Neuronal stem cell (in vitro differentiated cells): ENCODE measurements at regions not wholly inside any gene's neighbourhood (a gene's known extent, or its start where the extent isn't known, plus 50 kb on each side); places are given as distances from the start of the nearest gene placed in this dataset.

Source experiments
- DNase-seq: peaks from one replicate; pipeline ENCODE4 v3.0.0-alpha.2; 2013; ENCODE audit warnings: low spot score
- H2AFZ ChIP-seq: one replicate; pipeline ENCODE4 v1.6.1; 2013; ENCODE audit warnings: mild to moderate bottlenecking, low read length, inconsistent platforms
- H2AK5ac ChIP-seq: 2 replicates; pipeline ENCODE4 v1.6.1; 2013; ENCODE audit warnings: low read depth, mild to moderate bottlenecking, inconsistent platforms, low read length, moderate library complexity, mixed read lengths
- H2BK120ac ChIP-seq: 2 replicates; pipeline ENCODE4 v1.6.1; 2013; ENCODE audit warnings: low read depth, mild to moderate bottlenecking, inconsistent platforms, low read length, moderate library complexity, mixed read lengths
- H2BK12ac ChIP-seq: one replicate; pipeline ENCODE4 v1.6.1; 2013; ENCODE audit warnings: low read length, inconsistent platforms
- H2BK15ac ChIP-seq: 2 replicates; pipeline ENCODE4 v1.6.1; 2013; ENCODE audit warnings: mild to moderate bottlenecking, low read length, inconsistent platforms, mixed read lengths
- H2BK5ac ChIP-seq: one replicate; pipeline ENCODE4 v1.6.1; 2013; ENCODE audit warnings: inconsistent platforms, mild to moderate bottlenecking, low read length, moderate library complexity
- H3K14ac ChIP-seq: one replicate; pipeline ENCODE4 v1.6.1; 2013; ENCODE audit warnings: low read length, inconsistent platforms
- H3K18ac ChIP-seq: 2 replicates; pipeline ENCODE4 v1.6.1; 2013; ENCODE audit warnings: low read length, inconsistent platforms
- H3K23ac ChIP-seq: 2 replicates; pipeline ENCODE4 v1.6.1; 2013; ENCODE audit warnings: low read depth, mild to moderate bottlenecking, mixed read lengths, low read length, inconsistent platforms; ENCODE audit not compliant: poor library complexity
- H3K27ac ChIP-seq: replicated peaks from 3 replicates; pipeline ENCODE4 v1.5.1; 2013; ENCODE audit warnings: low read length, inconsistent platforms
- H3K27me3 ChIP-seq, 3 experiments: 2 replicates each; pipeline ENCODE4 v1.6.1; 2013; ENCODE audit warnings: low read length in 3 of 3, mild to moderate bottlenecking in 2 of 3, inconsistent platforms in 1 of 3, low read depth in 1 of 3, mixed read lengths in 1 of 3, moderate library complexity in 1 of 3; ENCODE audit not compliant: control insufficient read depth in 3 of 3, insufficient read depth in 3 of 3
- H3K36me3 ChIP-seq, 2 donors: replicated peaks in 1 of 2; 2 replicates each; pipeline ENCODE4 v1.6.1; 2013; ENCODE audit warnings: low read length in 2 of 2; ENCODE audit not compliant: control insufficient read depth in 2 of 2, insufficient read depth in 2 of 2
- H3K4ac ChIP-seq: 2 replicates; pipeline ENCODE4 v1.6.1; 2013; ENCODE audit warnings: inconsistent platforms, mild to moderate bottlenecking, low read length, moderate library complexity
- H3K4me1 ChIP-seq, 2 donors: 1 replicate in 1 of 2; 2 replicates in 1 of 2; pipeline ENCODE4 v1.6.1; 2013; ENCODE audit warnings: low read length in 2 of 2, low read depth in 1 of 2; ENCODE audit not compliant: control insufficient read depth in 2 of 2, insufficient read depth in 1 of 2
- H3K4me2 ChIP-seq: one replicate; pipeline ENCODE4 v1.6.1; 2013; ENCODE audit warnings: mild to moderate bottlenecking, low read length, inconsistent platforms; ENCODE audit not compliant: insufficient read depth, poor library complexity, severe bottlenecking
- H3K4me3 ChIP-seq, 2 donors: 2 replicates each; pipeline ENCODE4 v1.5.1; 2013; ENCODE audit warnings: low read length in 2 of 2, mild to moderate bottlenecking in 2 of 2, inconsistent platforms in 1 of 2, moderate library complexity in 1 of 2
- H3K79me1 ChIP-seq: one replicate; pipeline ENCODE4 v1.6.1; 2013; ENCODE audit warnings: low read depth, mild to moderate bottlenecking, inconsistent platforms, low read length, moderate library complexity
- H3K9ac ChIP-seq: one replicate; pipeline ENCODE4 v1.6.1; 2013; ENCODE audit warnings: mild to moderate bottlenecking, low read depth, low read length, inconsistent platforms; ENCODE audit not compliant: poor library complexity
- H3K9me3 ChIP-seq, 2 donors: replicated peaks in 1 of 2; 2 replicates each; pipeline versions ENCODE3 to v1.6.1; 2013; ENCODE audit warnings: low read length in 2 of 2, mild to moderate bottlenecking in 2 of 2, inconsistent platforms in 1 of 2, low read depth in 1 of 2, mixed read lengths in 1 of 2, moderate library complexity in 1 of 2; ENCODE audit not compliant: control insufficient read depth in 2 of 2, insufficient read depth in 1 of 2
- H4K8ac ChIP-seq: one replicate; pipeline ENCODE4 v1.6.1; 2013; ENCODE audit warnings: low read depth, mild to moderate bottlenecking, inconsistent platforms, low read length, moderate library complexity
- H4K91ac ChIP-seq: one replicate; pipeline ENCODE4 v1.6.1; 2013; ENCODE audit warnings: low read length, low read depth, mild to moderate bottlenecking, inconsistent platforms; ENCODE audit not compliant: poor library complexity
- WGBS, 2 donors: extraction: QIAGEN DNeasy Blood & Tissue Kit; methylation state at CpG; one replicate each; pipeline ENCODE4 v1.1.7; 2013; ENCODE audit warnings: missing lambda C conversion rate in 2 of 2, mixed read lengths in 1 of 2; ENCODE audit not compliant: insufficient read length in 2 of 2, insufficient replicate concordance in 1 of 2; ENCODE audit errors: extremely low coverage in 2 of 2; 5-methylcytosine and 5-hydroxymethylcytosine counted together

DNA sequence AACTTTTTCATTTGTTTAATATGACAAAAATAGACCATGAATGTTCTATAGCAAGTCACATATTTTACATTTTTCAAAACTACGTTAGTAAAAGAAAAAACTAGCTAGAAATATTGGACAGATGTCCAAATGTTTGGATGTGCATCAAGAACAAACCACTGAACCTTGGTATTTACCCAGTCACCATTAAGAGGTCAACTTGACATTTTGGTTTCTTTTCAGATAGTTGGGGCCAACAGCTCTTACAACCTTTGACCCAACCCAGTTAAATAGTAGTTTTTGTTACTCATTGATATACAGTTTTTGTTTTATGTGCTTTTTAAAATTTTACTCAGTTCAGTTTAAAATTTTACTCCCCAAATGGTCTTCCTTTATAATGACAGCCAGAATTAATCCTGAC, 238.7 kb upstream of the TET2 start:
- Histone ChIP-seq H3K4me2 (no peak overlapping the region), H3K23ac (no peak overlapping the region), H3K4ac (no peak overlapping the region), H2AK5ac (no peak overlapping the region), H4K8ac (no peak overlapping the region), H3K27me3 (no peaks in the 10 kb centered on the region), H4K91ac (no peak overlapping the region), H2BK5ac (no peak overlapping the region), H3K14ac (no peak overlapping the region), H3K79me1 (no peaks in the 10 kb centered on the region), H3K9me3 (no peaks in the 10 kb centered on the region), H2AFZ (no peak overlapping the region), H3K18ac (no peak overlapping the region), H3K4me3 (no peak overlapping the region), H3K36me3 (no peaks in the 10 kb centered on the region), H2BK120ac (no peak overlapping the region), H3K4me1 (peaks cover 0 to 2% of the 10 kb centered on the region in 2 donors), H2BK15ac (no peak overlapping the region), H3K9ac (no peak overlapping the region), H3K27ac (no peak overlapping the region), H2BK12ac (no peak overlapping the region)
- no CpG with 5 or more reads among the region's 1 CpG for WGBS, 2 donors
- no peak for DNase-seq

DNA sequence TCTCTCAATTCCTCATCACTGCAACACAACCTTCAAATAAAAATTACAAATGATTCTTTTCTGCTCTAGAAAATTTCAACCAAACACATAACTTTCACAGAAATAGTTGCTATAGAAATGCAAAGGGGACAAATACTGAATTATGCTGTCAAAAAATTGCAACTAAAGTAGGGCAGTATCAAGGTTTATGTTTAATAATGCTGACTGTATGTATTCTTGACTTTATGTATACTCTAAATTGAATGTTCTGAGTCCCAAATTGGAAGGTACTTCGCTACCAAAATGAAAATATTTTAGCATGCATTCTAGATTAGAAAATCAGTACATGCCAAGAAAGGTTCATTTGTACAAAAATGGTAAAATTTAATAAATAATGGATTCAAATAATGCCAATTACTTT, 237.3 kb upstream of the TET2 start:
- Histone ChIP-seq H3K36me3 (no peaks in the 10 kb centered on the region), H4K91ac (no peak overlapping the region), H2BK120ac (no peak overlapping the region), H3K4me1 (peaks cover 0 to 2% of the 10 kb centered on the region in 2 donors), H3K79me1 (no peaks in the 10 kb centered on the region), H4K8ac (no peak overlapping the region), H3K4me3 (no peak overlapping the region), H3K9ac (no peak overlapping the region), H2AK5ac (no peak overlapping the region), H2BK5ac (no peak overlapping the region), H3K14ac (no peak overlapping the region), H3K23ac (no peak overlapping the region), H3K27ac (no peak overlapping the region), H3K27me3 (no peaks in the 10 kb centered on the region), H2BK15ac (no peak overlapping the region), H3K4me2 (no peak overlapping the region), H3K18ac (no peak overlapping the region), H2AFZ (no peak overlapping the region), H3K9me3 (no peaks in the 10 kb centered on the region), H3K4ac (no peak overlapping the region), H2BK12ac (no peak overlapping the region)
- no CpG with 5 or more reads among the region's 1 CpG for WGBS, 2 donors
- DNase-seq = no peak

GRCh38 chr4:104912518-104912917, 234.2 kb upstream of the TET2 start:
- no peak for DNase-seq
- WGBS, 2 donors = no CpG with 5 or more reads among the region's 1 CpG
- H2BK120ac ChIP-seq = no peak overlapping the region
- H2AFZ ChIP-seq = no peak overlapping the region
- no peak overlapping the region for H2BK12ac ChIP-seq
- H4K91ac ChIP-seq = no peak overlapping the region
- no peak overlapping the region for H4K8ac ChIP-seq
- no peak overlapping the region for H3K4me2 ChIP-seq
- no peak overlapping the region for H3K18ac ChIP-seq
- H3K4ac ChIP-seq = no peak overlapping the region
- H3K36me3 ChIP-seq = no peaks in the 10 kb centered on the region
- H3K27ac ChIP-seq = no peak overlapping the region
- H3K14ac ChIP-seq = no peak overlapping the region
- H3K23ac ChIP-seq = no peak overlapping the region
- H3K79me1 ChIP-seq = no peaks in the 10 kb centered on the region
- H3K4me3 ChIP-seq = no peak overlapping the region
- no peak overlapping the region for H2BK15ac ChIP-seq
- no peak overlapping the region for H2BK5ac ChIP-seq
- no peaks in the 10 kb centered on the region for H3K4me1 ChIP-seq
- H3K27me3 ChIP-seq = no peaks in the 10 kb centered on the region
- no peak overlapping the region for H3K9ac ChIP-seq
- H3K9me3 ChIP-seq = no peaks in the 10 kb centered on the region
- no peak overlapping the region for H2AK5ac ChIP-seq

DNA sequence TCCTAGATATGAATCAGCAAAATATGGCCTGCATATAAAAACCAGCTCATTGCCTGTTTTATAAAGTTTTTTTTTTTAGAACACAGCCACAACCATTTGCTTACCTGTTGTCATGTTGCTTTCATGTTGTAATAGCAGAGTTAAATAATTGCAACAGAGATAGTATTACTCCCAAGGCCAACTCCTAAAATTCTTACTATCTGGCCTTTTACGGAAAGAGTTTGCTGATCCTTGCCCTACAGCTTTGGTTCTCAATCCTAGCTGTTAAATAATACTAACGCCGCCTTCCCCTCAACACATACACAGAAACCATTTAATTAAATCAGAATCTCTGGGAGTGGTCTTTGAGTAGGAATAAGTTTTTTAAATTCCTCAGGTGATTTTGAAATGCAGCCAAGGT, 231.3 kb upstream of the TET2 start:
- Histone ChIP-seq H2BK15ac (no peak overlapping the region), H3K4ac (no peak overlapping the region), H3K27me3 (no peaks in the 10 kb centered on the region), H3K14ac (no peak overlapping the region), H3K27ac (no peak overlapping the region), H3K36me3 (no peaks in the 10 kb centered on the region), H2BK5ac (no peak overlapping the region), H3K79me1 (no peaks in the 10 kb centered on the region), H4K91ac (no peak overlapping the region), H3K9ac (no peak overlapping the region), H3K4me1 (no peaks in the 10 kb centered on the region), H4K8ac (no peak overlapping the region), H2AK5ac (no peak overlapping the region), H2BK120ac (no peak overlapping the region), H3K18ac (no peak overlapping the region), H3K4me3 (no peak overlapping the region), H2AFZ (no peak overlapping the region), H3K9me3 (no peaks in the 10 kb centered on the region), H2BK12ac (no peak overlapping the region), H3K23ac (no peak overlapping the region), H3K4me2 (no peak overlapping the region)
- no peak for DNase-seq
- no CpG with 5 or more reads among the region's 3 CpGs for WGBS, 2 donors
